ENCODE measurements at regions not wholly inside any gene's neighbourhood (a gene's known extent, or its start where the extent isn't known, plus 50 kb on each side); places are given as distances from the start of the nearest gene placed in this dataset.
"Not testable (repeated sequence)": the region's sequence is repeated elsewhere in the genome, so short reads cannot be mapped to it uniquely, and the experiment has no call there.

GRCh38 chrX:120755066-120755846 is 120.4 kb downstream of the CT47B1 start:
- H3K4me3 ChIP-seq (ENCODE audit: low read length) = no peak overlapping the region
- peak; percentile 35 for DNase-seq (ENCODE audit: low read depth, low spot score)

- no peak for DNase-seq (ENCODE audit: low read depth, low spot score)
- H3K4me3 ChIP-seq (ENCODE audit: low read length) = no peak overlapping the region
Observed at GRCh38 chrX:120753413-120754251, 122.0 kb downstream of the CT47B1 start.

- peak; percentile 23 for DNase-seq (ENCODE audit: low read depth, low spot score)
- H3K4me3 ChIP-seq (ENCODE audit: low read length) = no peak overlapping the region
Observed at GRCh38 chrX:120752431-120753082, 122.7 kb upstream of the C1GALT1C1 start.

GRCh38 chrX:120751683-120752082 is 121.8 kb upstream of the C1GALT1C1 start:
- DNase-seq (ENCODE audit: low read depth, low spot score) = no peak
- H3K4me3 ChIP-seq (ENCODE audit: low read length) = no peak overlapping the region

GRCh38 chrX:120750381-120750780 is 120.5 kb upstream of the C1GALT1C1 start:
- no peak for DNase-seq (ENCODE audit: low read depth, low spot score)
- no peak overlapping the region for H3K4me3 ChIP-seq (ENCODE audit: low read length)

GRCh38 chrX:120749141-120749846 is 119.4 kb upstream of the C1GALT1C1 start:
- DNase-seq (ENCODE audit: low read depth, low spot score) = peak; percentile 73
- H3K4me3 ChIP-seq (ENCODE audit: low read length) = peak overlapping the region; percentile 20

GRCh38 chrX:120746153-120746552 is 116.3 kb upstream of the C1GALT1C1 start:
- H3K4me3 ChIP-seq (ENCODE audit: low read length) = no peak overlapping the region
- no peak for DNase-seq (ENCODE audit: low read depth, low spot score)

- no peak overlapping the region for H3K4me3 ChIP-seq (ENCODE audit: low read length)
- DNase-seq (ENCODE audit: low read depth, low spot score) = no peak
Observed at GRCh38 chrX:120742946-120743665, 113.3 kb upstream of the C1GALT1C1 start.

GRCh38 chrX:120741452-120741851 is 111.6 kb upstream of the C1GALT1C1 start:
- no peak overlapping the region for H3K4me3 ChIP-seq (ENCODE audit: low read length)
- DNase-seq (ENCODE audit: low read depth, low spot score) = no peak

- H3K4me3 ChIP-seq (ENCODE audit: low read length) = no peak overlapping the region
- no peak for DNase-seq (ENCODE audit: low read depth, low spot score)
Observed at GRCh38 chrX:120740072-120740471, 110.2 kb upstream of the C1GALT1C1 start.

- no peak overlapping the region for H3K4me3 ChIP-seq (ENCODE audit: low read length)
- DNase-seq (ENCODE audit: low read depth, low spot score) = no peak
Observed at GRCh38 chrX:120739300-120739699, 109.4 kb upstream of the C1GALT1C1 start.

- no peak for DNase-seq (ENCODE audit: low read depth, low spot score)
- H3K4me3 ChIP-seq (ENCODE audit: low read length) = no peak overlapping the region
Observed at GRCh38 chrX:120736989-120737388, 107.1 kb upstream of the C1GALT1C1 start.

GRCh38 chrX:120735966-120736365 is 106.1 kb upstream of the C1GALT1C1 start:
- DNase-seq (ENCODE audit: low read depth, low spot score) = no peak

GRCh38 chrX:120732879-120733278 is 103.0 kb upstream of the C1GALT1C1 start:
- no peak for DNase-seq (ENCODE audit: low read depth, low spot score)
- H3K4me3 ChIP-seq (ENCODE audit: low read length) = no peak overlapping the region

More at GRCh38 chrX:120735966-120736365, 106.1 kb upstream of the C1GALT1C1 start:
- no peak overlapping the region for H3K4me3 ChIP-seq (ENCODE audit: low read length)

GRCh38 chrX:120732461-120732860 is 102.6 kb upstream of the C1GALT1C1 start:
- H3K4me3 ChIP-seq (ENCODE audit: low read length) = no peak overlapping the region
- no peak for DNase-seq (ENCODE audit: low read depth, low spot score)

- H3K4me3 ChIP-seq (ENCODE audit: low read length) = no peak overlapping the region
- no peak for DNase-seq (ENCODE audit: low read depth, low spot score)
Observed at GRCh38 chrX:120731386-120731785, 101.5 kb upstream of the C1GALT1C1 start.

- not testable (repeated sequence) for H3K4me3 ChIP-seq (ENCODE audit: low read length)
Observed at GRCh38 chrX:120729506-120730255, 99.8 kb upstream of the C1GALT1C1 start.

GRCh38 chrX:120727911-120728310 is 98.1 kb upstream of the C1GALT1C1 start:
- no peak overlapping the region for H3K4me3 ChIP-seq (ENCODE audit: low read length)
- no peak for DNase-seq (ENCODE audit: low read depth, low spot score)

More at GRCh38 chrX:120729506-120730255, 99.8 kb upstream of the C1GALT1C1 start:
- DNase-seq (ENCODE audit: low read depth, low spot score) = not testable (repeated sequence)

Measured in Jurkat, Clone E6-1 (cell line).